H9 (cell line): ENCODE measurements at regions not wholly inside any gene's neighbourhood (a gene's known extent, or its start where the extent isn't known, plus 50 kb on each side); places are given as distances from the start of the nearest gene placed in this dataset.

Experiments used
- DNase-seq: peaks from one replicate; pipeline ENCODE4 v3.0.0-alpha.2; 2017
- H2AFZ ChIP-seq: one replicate; pipeline ENCODE4 v1.6.1; 2013; ENCODE audit warnings: mild to moderate bottlenecking, low read length, control low read depth, moderate library complexity
- H2AK5ac ChIP-seq: 2 replicates; pipeline ENCODE4 v1.6.1; 2013; ENCODE audit warnings: low read length, control low read depth, mixed read lengths; ENCODE audit not compliant: insufficient read length
- H2BK120ac ChIP-seq: one replicate; pipeline ENCODE4 v1.6.1; 2013; ENCODE audit warnings: low read depth, mild to moderate bottlenecking, low read length, control low read depth, inconsistent platforms; ENCODE audit not compliant: poor library complexity, severe bottlenecking
- H2BK12ac ChIP-seq: 2 replicates; pipeline ENCODE4 v1.6.1; 2013; ENCODE audit warnings: low read length, control low read depth, mixed read lengths, low read depth; ENCODE audit not compliant: insufficient read length
- H2BK15ac ChIP-seq: 2 replicates; pipeline ENCODE4 v1.6.1; 2013; ENCODE audit warnings: low read depth, low read length, control low read depth
- H2BK20ac ChIP-seq: one replicate; pipeline ENCODE4 v1.6.1; 2013; ENCODE audit warnings: low read depth, mild to moderate bottlenecking, low read length, control low read depth, inconsistent platforms; ENCODE audit not compliant: poor library complexity, severe bottlenecking
- H2BK5ac ChIP-seq: 2 replicates; pipeline ENCODE4 v1.6.1; 2013; ENCODE audit warnings: low read length, control low read depth, mixed read lengths; ENCODE audit not compliant: insufficient read length
- H3K14ac ChIP-seq: 2 replicates; pipeline ENCODE4 v1.6.1; 2013; ENCODE audit warnings: low read length, control low read depth; ENCODE audit not compliant: insufficient read depth
- H3K18ac ChIP-seq: 2 replicates; pipeline ENCODE4 v1.6.1; 2013; ENCODE audit warnings: low read depth, mild to moderate bottlenecking, mixed read lengths, low read length, control low read depth; ENCODE audit not compliant: insufficient read length
- H3K23ac ChIP-seq: 2 replicates; pipeline ENCODE4 v1.6.1; 2013; ENCODE audit warnings: low read length, control low read depth, mixed read lengths, low read depth; ENCODE audit not compliant: insufficient read length
- H3K23me2 ChIP-seq: 2 replicates; pipeline ENCODE4 v1.6.1; 2013; ENCODE audit warnings: low read depth, mild to moderate bottlenecking, mixed read lengths, low read length, control low read depth; ENCODE audit not compliant: insufficient read length, poor library complexity, severe bottlenecking
- H3K27ac ChIP-seq: 2 replicates; pipeline ENCODE4 v1.5.1; 2013; ENCODE audit warnings: low read length, control low read depth, mixed read lengths, low read depth; ENCODE audit not compliant: insufficient read length
- H3K27me3 ChIP-seq: 2 replicates; pipeline ENCODE4 v1.6.1; 2013; ENCODE audit warnings: low read length, control low read depth, inconsistent platforms; ENCODE audit not compliant: insufficient read depth
- H3K4ac ChIP-seq: 2 replicates; pipeline ENCODE4 v1.6.1; 2013; ENCODE audit warnings: low read depth, mild to moderate bottlenecking, control low read depth, inconsistent platforms, low read length, moderate library complexity
- H3K4me1 ChIP-seq: 2 replicates; pipeline ENCODE4 v1.6.1; 2013; ENCODE audit warnings: low read length, control low read depth, inconsistent platforms; ENCODE audit not compliant: insufficient read depth
- H3K4me2 ChIP-seq: 2 replicates; pipeline ENCODE4 v1.6.1; 2013; ENCODE audit warnings: low read length, control low read depth, mixed read lengths; ENCODE audit not compliant: insufficient read length, insufficient read depth
- H3K56ac ChIP-seq: 2 replicates; pipeline ENCODE4 v1.6.1; 2013; ENCODE audit warnings: low read depth, mild to moderate bottlenecking, mixed read lengths, low read length, control low read depth; ENCODE audit not compliant: insufficient read length
- H3K79me1 ChIP-seq: 2 replicates; pipeline ENCODE4 v1.6.1; 2013; ENCODE audit warnings: low read depth, mild to moderate bottlenecking, moderate library complexity, low read length, control low read depth, inconsistent platforms; ENCODE audit not compliant: insufficient read depth, poor library complexity, severe bottlenecking
- H3K79me2 ChIP-seq: 2 replicates; pipeline ENCODE4 v1.6.1; 2013; ENCODE audit warnings: low read length, control low read depth, inconsistent platforms; ENCODE audit not compliant: insufficient read depth
- H3K9ac ChIP-seq: 2 replicates; pipeline ENCODE4 v1.6.1; 2013; ENCODE audit warnings: low read length, control low read depth, mixed read lengths; ENCODE audit not compliant: insufficient read length; ENCODE audit errors: extremely low read depth
- H3K9me3 ChIP-seq: one replicate; pipeline ENCODE4 v1.6.1; 2013; ENCODE audit warnings: low read depth, low read length, inconsistent platforms; ENCODE audit not compliant: control insufficient read depth
- H3T11ph ChIP-seq: one replicate; pipeline ENCODE4 v1.6.1; 2013; ENCODE audit warnings: mild to moderate bottlenecking, low read length, control low read depth, inconsistent platforms
- H4K20me1 ChIP-seq: one replicate; pipeline ENCODE4 v1.6.1; 2013; ENCODE audit not compliant: control insufficient read depth, insufficient read length, insufficient read depth
- H4K5ac ChIP-seq: 2 replicates; pipeline ENCODE4 v1.6.1; 2013; ENCODE audit warnings: low read depth, mild to moderate bottlenecking, mixed read lengths, low read length, control low read depth; ENCODE audit not compliant: insufficient read length
- H4K8ac ChIP-seq: replicated peaks from 2 replicates; pipeline ENCODE4 v1.6.1; 2013; ENCODE audit warnings: low read length, control low read depth, mixed read lengths, low read depth; ENCODE audit not compliant: insufficient read length
- H4K91ac ChIP-seq: 2 replicates; pipeline ENCODE4 v1.6.1; 2013; ENCODE audit warnings: low read depth, mild to moderate bottlenecking, moderate library complexity, mixed read lengths, low read length, control low read depth; ENCODE audit not compliant: insufficient read length
- H3K27ac Mint-ChIP-seq, 3 experiments: 2 replicates in 2 of 3; 3 replicates in 1 of 3; pipeline ENCODE4 v1.8.0; 2020 to 2021; ENCODE audit warnings: mixed read lengths in 3 of 3, mild to moderate bottlenecking in 1 of 3, moderate library complexity in 1 of 3
- H3K27me3 Mint-ChIP-seq: 2 replicates; pipeline ENCODE4 v1.8.0; 2021; ENCODE audit warnings: low read depth, mild to moderate bottlenecking, moderate library complexity, mixed read lengths
- H3K36me3 Mint-ChIP-seq, 3 experiments: 2 replicates in 2 of 3; 3 replicates in 1 of 3; pipeline ENCODE4 v1.8.0; 2020 to 2021; ENCODE audit warnings: low read depth in 3 of 3, mixed read lengths in 3 of 3; ENCODE audit not compliant: insufficient read depth in 1 of 3
- H3K4me1 Mint-ChIP-seq, 2 experiments: 2 replicates each; pipeline ENCODE4 v1.8.0; 2020; ENCODE audit warnings: mixed read lengths in 2 of 2
- H3K4me3 Mint-ChIP-seq, 2 experiments: 2 replicates in 1 of 2; 3 replicates in 1 of 2; pipeline ENCODE4 v1.8.0; 2020 to 2021; ENCODE audit warnings: mild to moderate bottlenecking in 2 of 2, mixed read lengths in 2 of 2, moderate library complexity in 1 of 2
- H3K9me3 Mint-ChIP-seq, 2 experiments: 2 replicates in 1 of 2; 3 replicates in 1 of 2; pipeline ENCODE4 v1.8.0; 2020; ENCODE audit warnings: mild to moderate bottlenecking in 2 of 2, mixed read lengths in 2 of 2, moderate library complexity in 1 of 2
- TF ChIP-seq, protein P1 (sequence below): fragments of 200-600 bp; sonication (generic); conservative IDR thresholded peaks from 3 replicates; pipeline ENCODE4 v1.8.0; 2021; ENCODE audit warnings: antibody characterized with exemption, mild to moderate bottlenecking

DNA sequence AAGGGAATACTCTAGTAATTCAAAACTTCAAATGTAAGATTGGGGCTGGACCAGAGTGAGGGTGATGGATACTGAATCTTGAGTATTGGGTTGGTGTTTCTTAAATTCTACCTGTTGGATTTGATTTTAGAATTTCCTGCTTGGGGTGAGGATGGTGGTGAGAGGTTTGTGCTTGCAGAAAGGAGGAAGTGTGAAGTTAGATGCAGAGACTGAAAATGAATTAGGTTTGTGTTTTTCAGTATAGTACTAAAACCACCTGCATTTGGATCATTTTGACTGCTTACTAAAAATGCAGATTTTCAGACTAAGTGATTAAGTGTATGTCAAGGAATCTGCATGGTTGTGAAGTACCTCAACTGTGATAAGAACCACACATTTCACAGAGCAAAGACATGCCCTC lies 131.5 kb upstream of the CENPE start:
- Histone ChIP-seq H3K27me3 (no peaks in the 10 kb centered on the region), H2BK15ac (no peak overlapping the region), H4K91ac (no peak overlapping the region), H3K14ac (no peak overlapping the region), H3K79me1 (no peaks in the 10 kb centered on the region), H3K4me2 (no peak overlapping the region), H3K4me1 (no peaks in the 10 kb centered on the region; the same call in 1 of the 2 replicates), H3K56ac (no peak overlapping the region), H3K23me2 (no peaks in the 10 kb centered on the region), H2AK5ac (no peak overlapping the region), H3K9ac (no peak overlapping the region), H3K18ac (no peak overlapping the region), H2BK12ac (no peak overlapping the region), H3K4ac (no peak overlapping the region), H2BK20ac (no peak overlapping the region), H3K79me2 (no peaks in the 10 kb centered on the region), H2BK5ac (no peak overlapping the region), H4K8ac (no peak overlapping the region), H2BK120ac (no peak overlapping the region), H3T11ph (no peak overlapping the region), H3K27ac (no peak overlapping the region), H4K20me1 (no peaks in the 10 kb centered on the region), H3K23ac (no peak overlapping the region), H2AFZ (no peak overlapping the region), H3K9me3 (no peaks in the 10 kb centered on the region), H4K5ac (no peak overlapping the region)
- no peak overlapping the region for H3K4me3 Mint-ChIP-seq
- peaks cover 0 to 4% (median 3%) of the 10 kb centered on the region in 3 experiments; a peak in 3 of 7 replicates for H3K36me3 Mint-ChIP-seq
- no peaks in the 10 kb centered on the region for H3K9me3 Mint-ChIP-seq
- TF ChIP-seq, protein P1, sequence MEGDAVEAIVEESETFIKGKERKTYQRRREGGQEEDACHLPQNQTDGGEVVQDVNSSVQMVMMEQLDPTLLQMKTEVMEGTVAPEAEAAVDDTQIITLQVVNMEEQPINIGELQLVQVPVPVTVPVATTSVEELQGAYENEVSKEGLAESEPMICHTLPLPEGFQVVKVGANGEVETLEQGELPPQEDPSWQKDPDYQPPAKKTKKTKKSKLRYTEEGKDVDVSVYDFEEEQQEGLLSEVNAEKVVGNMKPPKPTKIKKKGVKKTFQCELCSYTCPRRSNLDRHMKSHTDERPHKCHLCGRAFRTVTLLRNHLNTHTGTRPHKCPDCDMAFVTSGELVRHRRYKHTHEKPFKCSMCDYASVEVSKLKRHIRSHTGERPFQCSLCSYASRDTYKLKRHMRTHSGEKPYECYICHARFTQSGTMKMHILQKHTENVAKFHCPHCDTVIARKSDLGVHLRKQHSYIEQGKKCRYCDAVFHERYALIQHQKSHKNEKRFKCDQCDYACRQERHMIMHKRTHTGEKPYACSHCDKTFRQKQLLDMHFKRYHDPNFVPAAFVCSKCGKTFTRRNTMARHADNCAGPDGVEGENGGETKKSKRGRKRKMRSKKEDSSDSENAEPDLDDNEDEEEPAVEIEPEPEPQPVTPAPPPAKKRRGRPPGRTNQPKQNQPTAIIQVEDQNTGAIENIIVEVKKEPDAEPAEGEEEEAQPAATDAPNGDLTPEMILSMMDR: no peak
- H3K27ac Mint-ChIP-seq: no peak overlapping the region
- H3K27me3 Mint-ChIP-seq: no peaks in the 10 kb centered on the region
- H3K4me1 Mint-ChIP-seq: peaks cover 0 to 7% of the 10 kb centered on the region in 2 experiments; a peak in 1 of 4 replicates
- no peak for DNase-seq
